DMS114 treated with DMSO at 0.1 percent for 48 hours (cell line): ENCODE measurements at regions not wholly inside any gene's neighbourhood (a gene's known extent, or its start where the extent isn't known, plus 50 kb on each side); places are given as distances from the start of the nearest gene placed in this dataset.
"Not testable (repeated sequence)": the region's sequence is repeated elsewhere in the genome, so short reads cannot be mapped to it uniquely, and the experiment has no call there.

ENCODE experiments used
- DNase-seq: peaks from one replicate; lab custom pipeline; 2025; ENCODE audit not compliant: unreplicated experiment; lab: John Stamatoyannopoulos, UW

GRCh38 chrX:46234775-46235174 is 310.4 kb downstream of the ZNF674 start:
- DNase-seq, result no peak

- DNase-seq, result no peak
These were observed 316.8 kb downstream of the ZNF674 start for GRCh38 chrX:46228389-46228788.

DNA sequence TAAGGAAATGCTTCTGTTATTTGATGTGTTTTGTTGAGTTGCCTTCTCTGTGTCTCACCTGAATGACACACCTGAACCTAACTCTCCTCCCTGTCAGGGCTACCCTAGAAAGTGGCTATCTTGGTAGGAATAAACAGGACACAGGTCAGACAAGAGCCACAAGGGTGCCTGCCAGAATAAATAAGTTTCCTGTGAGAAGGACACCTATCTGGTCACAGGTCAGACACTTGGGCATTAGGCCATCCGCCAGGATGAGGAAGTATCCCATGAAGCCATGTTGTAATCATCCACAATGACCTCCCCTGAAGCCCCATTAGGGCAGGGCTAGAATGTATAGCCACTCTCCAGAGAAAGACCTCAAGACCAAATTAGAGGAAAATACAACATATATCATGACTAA is 318.8 kb downstream of the ZNF674 start:
- no peak for DNase-seq

DNA sequence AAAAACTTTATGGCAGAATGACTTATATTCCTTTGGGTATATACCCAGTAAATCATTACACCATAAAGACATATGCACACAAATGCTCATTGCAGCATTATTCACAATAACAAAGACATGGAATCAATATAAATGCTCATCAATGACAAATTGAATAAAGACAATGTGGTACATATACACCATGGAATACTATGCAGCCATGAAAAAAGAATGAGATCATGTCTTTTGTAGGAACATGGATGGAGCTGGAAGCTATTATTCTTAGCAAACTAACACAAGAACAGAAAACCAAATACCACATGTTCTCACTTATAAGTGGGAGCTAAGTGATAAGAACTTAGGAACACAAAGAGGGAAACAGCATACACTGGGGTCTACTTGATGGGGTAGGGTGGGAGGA is 321.7 kb downstream of the ZNF674 start:
- not testable (repeated sequence) for DNase-seq

- no peak for DNase-seq
These were observed 324.4 kb downstream of the ZNF674 start for GRCh38 chrX:46220822-46221221.

GRCh38 chrX:46218373-46218772 is 326.8 kb downstream of the ZNF674 start:
- DNase-seq, result no peak

DNA sequence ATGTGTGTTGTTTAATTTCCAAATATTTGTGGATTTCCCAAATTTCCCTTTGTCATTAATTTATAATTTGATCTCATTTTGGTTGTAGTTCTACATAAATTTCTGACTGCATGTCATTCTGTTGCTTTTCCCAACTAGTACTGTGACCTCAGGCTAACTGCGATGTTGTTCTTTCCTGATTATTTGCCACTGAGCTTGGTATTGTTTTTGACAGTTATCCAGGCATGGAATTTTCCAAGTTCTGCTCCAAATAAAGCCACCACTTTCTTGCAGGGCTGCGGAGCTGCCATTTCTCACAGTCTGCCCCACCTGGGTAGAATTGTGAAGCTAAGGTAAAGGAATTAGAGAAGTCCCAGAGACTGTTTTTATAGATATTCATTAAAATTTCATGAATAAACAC is 328.8 kb downstream of the ZNF674 start:
- DNase-seq, result no peak

DNA sequence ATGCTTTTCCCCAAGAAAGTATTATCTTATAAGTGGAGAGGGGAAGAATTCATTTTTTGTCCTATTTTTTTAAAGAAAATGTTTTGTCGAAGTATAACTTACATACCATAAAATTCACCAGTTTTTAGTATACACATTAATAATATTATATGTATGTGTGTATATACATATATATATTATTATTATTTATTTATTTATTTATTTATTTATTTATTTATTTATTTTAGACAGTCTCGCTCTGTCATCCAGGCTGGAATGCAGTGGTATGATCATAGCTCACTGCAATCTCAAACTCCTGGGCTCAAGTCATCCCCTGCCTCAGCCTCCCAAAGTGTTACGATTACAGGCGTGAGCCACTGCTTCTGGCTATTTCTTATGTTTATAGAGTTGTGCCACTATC is 334.1 kb downstream of the ZNF674 start:
- DNase-seq, result no peak

DNA sequence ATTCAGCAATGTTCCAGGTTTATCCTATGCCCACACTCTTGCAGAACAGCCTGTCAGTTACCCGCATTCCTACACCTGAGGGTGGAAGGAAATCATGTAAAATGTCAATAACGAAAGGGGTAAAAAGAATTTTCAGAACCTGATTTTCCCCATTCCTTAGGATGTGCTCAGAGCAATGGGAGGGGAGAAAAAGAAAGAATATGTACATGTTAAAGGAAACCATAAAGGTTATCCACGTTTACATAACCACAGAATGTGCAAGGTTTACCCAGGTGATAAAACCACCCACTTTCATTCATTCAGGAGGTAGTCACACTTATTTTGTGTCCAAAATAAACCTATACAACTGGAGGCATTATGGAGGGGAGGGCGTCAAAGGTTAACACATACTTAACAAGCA is 335.5 kb downstream of the ZNF674 start:
- no peak for DNase-seq

DNA sequence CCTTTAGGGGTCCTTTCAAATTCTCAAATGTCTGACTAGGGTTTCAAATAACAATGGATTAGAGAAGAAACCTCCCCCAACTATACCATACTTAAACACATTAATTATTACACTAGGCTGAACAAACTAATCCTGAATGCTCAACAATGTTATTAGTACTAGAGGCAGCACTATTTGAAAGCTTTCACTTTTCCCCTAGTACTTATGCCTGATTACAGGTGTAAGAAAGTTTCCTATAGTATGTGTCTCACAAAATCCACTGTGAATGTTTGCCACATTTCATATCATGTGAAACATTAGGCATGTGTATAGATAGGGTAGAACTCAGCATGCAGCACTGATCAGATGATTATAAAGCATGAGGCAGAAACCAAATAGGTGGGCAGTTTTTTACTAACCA is 336.2 kb downstream of the ZNF674 start:
- DNase-seq, result no peak

- DNase-seq, result no peak
These were observed 336.9 kb downstream of the ZNF674 start for GRCh38 chrX:46208225-46208854.

DNA sequence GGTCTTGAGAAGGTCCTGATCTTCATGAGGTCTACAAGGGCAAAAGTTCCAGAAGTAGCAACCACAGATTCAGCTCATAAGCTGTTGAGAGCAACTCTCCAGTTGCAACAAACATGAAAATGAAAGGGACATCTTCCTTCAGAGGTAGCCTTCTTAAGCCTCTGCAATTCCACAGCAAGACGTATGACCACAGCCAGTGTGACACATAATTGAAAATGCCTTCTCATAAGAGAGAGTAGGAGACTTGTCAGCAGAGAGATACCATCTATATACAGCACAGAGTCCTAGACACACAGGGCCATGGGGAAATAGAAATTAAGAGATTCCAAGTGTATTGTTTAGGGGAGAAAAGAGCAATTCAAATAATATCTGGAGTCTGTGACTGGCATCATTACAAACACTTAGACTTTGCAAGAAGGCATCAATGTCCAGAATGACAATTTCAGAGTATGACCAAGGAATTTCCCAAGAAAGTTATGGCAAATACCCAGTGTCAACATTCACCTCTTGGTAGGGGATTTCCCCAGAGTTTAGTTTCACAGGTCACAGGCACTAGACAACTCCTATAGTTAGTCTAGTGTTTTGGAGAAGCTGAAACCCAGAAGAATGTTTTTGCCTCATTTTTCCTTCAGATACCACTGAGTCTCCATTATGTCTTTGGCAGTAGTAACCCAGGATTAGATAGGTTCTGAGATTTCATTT is 340.3 kb downstream of the ZNF674 start:
- no peak for DNase-seq

DNA sequence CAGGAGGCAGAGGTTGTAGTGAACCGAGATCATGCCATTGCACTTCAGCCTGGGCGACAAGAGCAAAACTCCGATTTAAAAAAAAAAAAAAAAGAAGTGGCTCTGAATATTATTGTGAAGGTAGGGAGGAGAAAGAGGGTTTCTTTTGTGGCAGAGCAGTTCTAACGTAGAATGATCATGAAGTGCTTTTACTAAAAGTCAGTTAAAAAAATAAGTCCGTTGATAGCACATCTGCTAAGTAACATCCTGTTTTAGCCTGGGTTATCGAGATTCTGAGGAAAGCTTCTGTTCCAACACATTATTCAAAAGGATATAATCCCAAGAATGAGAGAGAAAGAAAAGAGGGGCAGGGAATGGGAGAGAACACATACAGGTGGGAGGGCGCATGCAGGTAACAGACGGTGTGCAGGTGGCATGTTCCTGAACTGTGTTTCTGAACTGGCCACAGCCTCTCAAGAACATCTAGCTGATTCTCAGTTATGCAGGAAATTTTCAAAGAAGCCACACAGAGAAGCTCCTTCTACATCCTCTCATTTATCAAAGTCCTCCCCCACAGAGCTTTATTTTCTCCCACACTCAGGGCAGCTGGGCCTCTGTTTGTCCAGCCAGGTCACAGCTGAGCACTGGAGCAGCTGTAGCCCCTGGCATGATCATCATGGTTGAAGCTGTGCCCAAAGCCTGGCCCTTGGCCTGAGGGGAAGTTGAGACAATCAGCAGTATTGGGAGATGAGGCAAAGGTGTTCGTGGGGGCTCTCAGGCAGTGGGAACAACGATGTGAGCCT is 342.3 kb downstream of the ZNF674 start:
- DNase-seq, result no peak

- no peak for DNase-seq
These were observed 344.8 kb downstream of the ZNF674 start for GRCh38 chrX:46200413-46200812.

- no peak for DNase-seq
These were observed 346.4 kb downstream of the ZNF674 start for GRCh38 chrX:46198858-46199257.

DNA sequence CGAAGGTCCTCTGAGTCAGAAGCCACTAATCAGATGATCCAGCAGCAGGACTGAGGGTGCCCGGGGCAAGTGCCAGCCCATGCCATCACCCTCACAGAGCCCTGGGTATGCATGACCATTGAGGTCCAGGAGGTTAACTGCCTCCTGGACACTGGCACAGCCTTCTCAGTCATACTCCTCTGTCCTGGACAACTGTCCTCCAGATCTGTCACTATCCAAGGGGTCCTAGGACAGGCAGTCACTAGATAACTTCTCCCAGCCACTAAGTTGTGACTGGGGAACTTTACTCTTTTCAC is 358.5 kb downstream of the ZNF674 start:
- not testable (repeated sequence) for DNase-seq

GRCh38 chrX:46185923-46186810 is 359.1 kb downstream of the ZNF674 start:
- no peak for DNase-seq

DNA sequence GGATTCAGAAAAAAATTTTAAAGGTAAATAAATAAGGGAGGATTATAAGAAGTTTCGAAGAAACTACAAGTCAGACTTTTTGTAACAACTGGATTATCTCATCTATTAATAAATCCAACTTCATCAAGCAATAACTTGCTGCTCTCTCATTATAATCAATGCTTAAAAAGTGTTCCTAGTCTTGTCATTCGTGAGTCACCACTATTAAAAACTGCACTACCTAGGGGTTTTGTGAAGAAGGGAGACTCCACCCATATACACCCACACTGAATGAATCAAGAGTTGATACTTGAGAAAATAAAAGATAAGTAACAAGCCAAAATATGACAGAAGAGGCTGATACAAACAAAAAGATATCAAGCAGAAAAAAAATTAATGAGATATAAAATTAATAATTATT is 360.5 kb downstream of the ZNF674 start:
- DNase-seq, result no peak

GRCh38 chrX:46180258-46180687 is 364.9 kb downstream of the ZNF674 start:
- no peak for DNase-seq

DNA sequence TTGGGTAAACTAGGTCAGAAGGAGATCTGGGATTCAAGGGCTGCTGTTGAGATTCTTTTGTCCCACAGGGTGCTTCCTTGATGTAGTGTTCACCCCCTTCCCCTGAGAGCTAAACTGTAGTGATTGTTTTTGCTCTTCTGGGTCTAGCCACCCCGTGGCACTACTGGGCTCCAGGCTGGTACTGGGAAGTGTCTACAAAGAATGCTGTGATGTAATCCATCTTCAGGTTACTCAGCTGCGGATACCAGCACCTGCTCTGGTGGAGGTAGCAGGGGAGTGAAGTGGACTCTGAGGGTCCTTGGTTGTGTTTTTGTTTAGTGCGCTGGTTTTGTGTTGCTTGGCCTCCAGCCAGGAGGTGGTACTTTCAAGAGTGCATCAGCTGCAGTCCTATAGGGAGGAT is 365.5 kb downstream of the ZNF674 start:
- no peak for DNase-seq

- no peak for DNase-seq
These were observed 366.5 kb downstream of the ZNF674 start for GRCh38 chrX:46178763-46179162.
